Calu3 (cell line): ENCODE measurements at regions not wholly inside any gene's neighbourhood (a gene's known extent, or its start where the extent isn't known, plus 50 kb on each side); places are given as distances from the start of the nearest gene placed in this dataset.
"Not testable (repeated sequence)": the region's sequence is repeated elsewhere in the genome, so short reads cannot be mapped to it uniquely, and the experiment has no call there.

Source experiments
- BruUV-seq: library from RNA; stranded (reverse); fragments of 400-500 nt; replicated peaks from 2 replicates; lab custom pipeline; 2021; lab: Mats Ljungman, UMichigan
- CTCF ChIA-PET: fragments of 300-600 bp; sonication (Branson Sonifier 250); formaldehyde crosslinking; loops from one replicate; lab custom pipeline; 2022; ENCODE audit warnings: antibody characterized with exemption; lab: Charles Lee
- DNase-seq: peaks from one replicate; pipeline ENCODE4 v3.0.0; 2022
- H3K27ac Mint-ChIP-seq: one replicate; pipeline ENCODE4 v1.8.0; 2022; ENCODE audit warnings: mixed read lengths; ENCODE audit not compliant: unreplicated experiment
- H3K27me3 Mint-ChIP-seq: one replicate; pipeline ENCODE4 v1.8.0; 2022; ENCODE audit warnings: mixed read lengths; ENCODE audit not compliant: unreplicated experiment
- H3K36me3 Mint-ChIP-seq: one replicate; pipeline ENCODE4 v1.8.0; 2022; ENCODE audit warnings: mild to moderate bottlenecking, moderate library complexity, mixed read lengths; ENCODE audit not compliant: insufficient read depth, unreplicated experiment
- H3K4me1 Mint-ChIP-seq: one replicate; pipeline ENCODE4 v1.8.0; 2022; ENCODE audit warnings: mild to moderate bottlenecking, low read depth, mixed read lengths; ENCODE audit not compliant: unreplicated experiment
- H3K4me3 Mint-ChIP-seq: one replicate; pipeline ENCODE4 v1.8.0; 2022; ENCODE audit warnings: mild to moderate bottlenecking, low read depth, moderate library complexity, mixed read lengths; ENCODE audit not compliant: unreplicated experiment
- H3K9me3 Mint-ChIP-seq: one replicate; pipeline ENCODE4 v1.8.0; 2022; ENCODE audit warnings: low read depth, mixed read lengths; ENCODE audit not compliant: unreplicated experiment
- CTCF ChIP-seq: fragments of 200-600 bp; IDR thresholded peaks from one replicate; pipeline ENCODE4 v1.8.0; 2022; ENCODE audit warnings: antibody characterized with exemption; ENCODE audit not compliant: unreplicated experiment
- intact Hi-C: fragments of 100-400 bp; cut with micrococcal nuclease; formaldehyde crosslinking; loops from one replicate; pipeline ENCODE4 v1.10.0; 2022; ENCODE audit not compliant: unreplicated experiment

GRCh38 chr13:22938576-22938975 lies 242.2 kb upstream of the SGCG start:
- no peaks in the 10 kb centered on the region for H3K27me3 Mint-ChIP-seq
- no peak overlapping the region for H3K4me3 Mint-ChIP-seq
- DNase-seq: no peak
- no TSS peak for BruUV-seq
- intact Hi-C loops: no loop called here
- no peaks in the 10 kb centered on the region for H3K9me3 Mint-ChIP-seq
- CTCF ChIA-PET: no interaction called here
- H3K27ac Mint-ChIP-seq: no peak overlapping the region
- no peaks in the 10 kb centered on the region for H3K36me3 Mint-ChIP-seq
- TF ChIP-seq CTCF: no peak
- H3K4me1 Mint-ChIP-seq: no peaks in the 10 kb centered on the region

GRCh38 chr13:22939157-22939556 lies 241.6 kb upstream of the SGCG start:
- no peaks in the 10 kb centered on the region for H3K4me1 Mint-ChIP-seq
- BruUV-seq: no TSS peak
- intact Hi-C loops: no loop called here
- no peaks in the 10 kb centered on the region for H3K36me3 Mint-ChIP-seq
- H3K27ac Mint-ChIP-seq: no peak overlapping the region
- TF ChIP-seq CTCF: no peak
- H3K9me3 Mint-ChIP-seq: no peaks in the 10 kb centered on the region
- H3K4me3 Mint-ChIP-seq: no peak overlapping the region
- no peaks in the 10 kb centered on the region for H3K27me3 Mint-ChIP-seq
- CTCF ChIA-PET: no interaction called here
- no peak for DNase-seq

GRCh38 chr13:22940090-22940710 lies 240.6 kb upstream of the SGCG start:
- TF ChIP-seq CTCF: no peak
- Mint-ChIP-seq H3K9me3 (peaks cover 3% of the 10 kb centered on the region), H3K36me3 (no peaks in the 10 kb centered on the region), H3K27ac (no peak overlapping the region), H3K4me3 (no peak overlapping the region), H3K4me1 (no peaks in the 10 kb centered on the region), H3K27me3 (no peaks in the 10 kb centered on the region)
- CTCF ChIA-PET: no interaction called here
- BruUV-seq: no TSS peak
- DNase-seq: no peak
- intact Hi-C loops: no loop called here

- H3K27me3 Mint-ChIP-seq: no peaks in the 10 kb centered on the region
- no TSS peak for BruUV-seq
Observed at GRCh38 chr13:22940736-22941135, 240.0 kb upstream of the SGCG start.

GRCh38 chr13:22941495-22941894 lies 239.3 kb upstream of the SGCG start:
- intact Hi-C loops, BruUV-seq, H3K9me3 Mint-ChIP-seq, H3K4me3 Mint-ChIP-seq, DNase-seq, H3K4me1 Mint-ChIP-seq, H3K27me3 Mint-ChIP-seq, H3K27ac Mint-ChIP-seq, H3K36me3 Mint-ChIP-seq: not testable (repeated sequence)
- CTCF ChIA-PET: interaction anchor here (0.5 kb wide), 1 partner anchor 56 kb away, joined by 16 read pairs; no protein-coding TSS in a partner anchor

More at GRCh38 chr13:22940736-22941135, 240.0 kb upstream of the SGCG start:
- Mint-ChIP-seq H3K4me1 (no peaks in the 10 kb centered on the region), H3K9me3 (peaks cover 3% of the 10 kb centered on the region), H3K27ac (no peak overlapping the region), H3K36me3 (no peaks in the 10 kb centered on the region), H3K4me3 (no peak overlapping the region)
- intact Hi-C loops: no loop called here
- no peak for TF ChIP-seq CTCF
- CTCF ChIA-PET: interaction anchor here (0.5 kb wide), 1 partner anchor 57 kb away, joined by 16 read pairs; no protein-coding TSS in a partner anchor
- no peak for DNase-seq

- H3K27me3 Mint-ChIP-seq, H3K36me3 Mint-ChIP-seq, BruUV-seq, H3K9me3 Mint-ChIP-seq, H3K4me1 Mint-ChIP-seq, CTCF ChIA-PET, DNase-seq, H3K27ac Mint-ChIP-seq, intact Hi-C loops, H3K4me3 Mint-ChIP-seq: not testable (repeated sequence)
Observed at GRCh38 chr13:22942831-22943230, 237.9 kb upstream of the SGCG start.
